ENCODE measurements at regions not wholly inside any gene's neighbourhood (a gene's known extent, or its start where the extent isn't known, plus 50 kb on each side); places are given as distances from the start of the nearest gene placed in this dataset.

DNA sequence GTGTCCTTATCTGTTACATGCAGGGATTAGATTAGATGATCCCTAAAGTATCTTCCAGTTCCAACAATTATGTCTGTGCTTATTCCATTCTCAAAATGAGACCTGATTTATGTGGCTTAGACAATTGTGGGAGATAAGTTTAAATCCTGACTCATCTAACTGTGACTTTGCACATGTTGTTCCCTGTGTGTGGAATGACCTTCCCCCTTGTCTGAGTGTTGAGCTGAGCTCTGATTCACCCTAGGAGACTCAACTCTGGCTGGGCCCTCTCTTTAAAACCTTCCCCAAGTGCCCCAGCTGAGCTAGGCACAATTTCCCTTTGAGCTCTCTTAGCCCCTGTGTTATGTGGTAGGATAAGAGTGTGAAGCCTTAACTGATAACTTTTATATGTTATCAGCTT, 118.9 kb upstream of the ELL2 start:
- DNase-seq = no peak
- Histone ChIP-seq H3K36me3 (ENCODE audit: control insufficient read depth, insufficient read depth, low read length) (no peaks in the 10 kb centered on the region), H3K27ac (ENCODE audit: low read length) (no peak overlapping the region)

DNA sequence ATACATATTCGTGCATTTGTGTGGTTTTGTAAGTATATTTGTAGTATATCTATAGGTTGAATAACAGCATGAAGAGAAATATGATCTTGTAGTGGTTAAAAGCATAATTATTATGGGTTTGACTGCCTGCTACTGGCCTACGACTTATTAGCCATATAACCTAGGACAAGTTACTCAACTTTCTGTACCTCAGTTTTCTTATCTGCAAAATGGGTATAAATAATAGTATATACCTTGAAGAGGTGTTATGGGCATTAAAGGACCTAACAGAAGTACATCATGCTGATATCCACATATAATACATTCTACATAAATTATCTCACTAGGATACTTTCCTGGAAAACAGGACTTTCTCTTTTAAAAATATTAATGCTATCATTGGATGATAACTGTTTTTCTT, 118.3 kb upstream of the ELL2 start:
- no peak for DNase-seq
- Histone ChIP-seq H3K27me3 (ENCODE audit: control insufficient read depth, insufficient read depth, low read length) (no peaks in the 10 kb centered on the region), H3K4me1 (ENCODE audit: control insufficient read depth, insufficient read depth, low read length) (no peaks in the 10 kb centered on the region), H3K4me3 (ENCODE audit: low read length) (no peak overlapping the region), H3K27ac (ENCODE audit: low read length) (no peak overlapping the region), H3K9me3 (replicated peaks; ENCODE audit: control insufficient read depth, low read depth, low read length) (no peaks in the 10 kb centered on the region), H3K36me3 (ENCODE audit: control insufficient read depth, insufficient read depth, low read length) (no peaks in the 10 kb centered on the region)
- WGBS (ENCODE audit: insufficient coverage) = no CpG with 5 or more reads among the region's 2 CpGs

More for the DNA sequence above, 118.9 kb upstream of the ELL2 start:
- Histone ChIP-seq H3K27me3 (ENCODE audit: control insufficient read depth, insufficient read depth, low read length) (no peaks in the 10 kb centered on the region), H3K4me3 (ENCODE audit: low read length) (no peak overlapping the region), H3K9me3 (replicated peaks; ENCODE audit: control insufficient read depth, low read depth, low read length) (no peaks in the 10 kb centered on the region), H3K4me1 (ENCODE audit: control insufficient read depth, insufficient read depth, low read length) (no peaks in the 10 kb centered on the region)

DNA sequence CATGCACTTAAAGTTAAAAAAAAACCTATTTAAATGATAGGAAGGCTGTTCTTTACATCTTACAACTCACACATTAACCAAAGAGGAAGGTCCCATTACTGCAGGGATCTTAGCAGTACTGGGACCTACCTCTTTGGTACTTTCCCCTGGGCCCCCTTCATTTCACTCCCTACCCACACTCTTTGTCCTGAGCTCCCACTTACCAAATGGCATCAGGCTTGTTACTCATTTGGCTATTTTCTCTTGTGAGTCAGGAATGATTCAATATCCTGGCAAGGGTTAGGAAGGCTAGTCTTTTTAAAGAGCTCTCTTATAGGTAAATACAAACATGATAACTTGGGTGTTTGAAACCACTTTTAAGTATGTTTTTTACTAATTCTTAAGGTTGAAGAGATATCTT, 117.4 kb upstream of the ELL2 start:
- Histone ChIP-seq H3K36me3 (ENCODE audit: control insufficient read depth, insufficient read depth, low read length) (no peaks in the 10 kb centered on the region), H3K4me3 (ENCODE audit: low read length) (no peak overlapping the region), H3K9me3 (replicated peaks; ENCODE audit: control insufficient read depth, low read depth, low read length) (no peaks in the 10 kb centered on the region), H3K27me3 (ENCODE audit: control insufficient read depth, insufficient read depth, low read length) (no peaks in the 10 kb centered on the region), H3K27ac (ENCODE audit: low read length) (no peak overlapping the region), H3K4me1 (ENCODE audit: control insufficient read depth, insufficient read depth, low read length) (no peaks in the 10 kb centered on the region)
- DNase-seq = no peak

DNA sequence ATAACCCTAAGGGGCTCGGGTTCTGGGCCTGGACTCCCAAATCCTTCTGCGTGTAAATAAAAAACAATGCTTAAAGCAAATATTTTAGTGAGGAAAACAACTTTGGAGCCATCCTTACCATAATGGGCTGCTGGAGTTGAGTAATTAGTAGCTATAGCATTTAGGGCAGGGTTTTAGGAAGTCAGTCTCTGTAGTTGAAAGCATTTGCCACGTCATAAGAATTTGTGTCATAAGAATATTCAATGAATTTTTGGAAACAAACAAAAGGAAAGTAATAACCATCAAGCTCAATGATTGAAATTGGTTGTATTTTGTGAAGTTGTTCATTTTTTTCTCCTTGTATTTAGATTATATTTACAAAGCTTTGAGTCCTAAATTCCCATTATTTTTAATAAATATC, 114.8 kb upstream of the ELL2 start:
- Histone ChIP-seq H3K4me3 (ENCODE audit: low read length) (no peak overlapping the region), H3K9me3 (replicated peaks; ENCODE audit: control insufficient read depth, low read depth, low read length) (no peaks in the 10 kb centered on the region), H3K4me1 (ENCODE audit: control insufficient read depth, insufficient read depth, low read length) (no peaks in the 10 kb centered on the region), H3K36me3 (ENCODE audit: control insufficient read depth, insufficient read depth, low read length) (no peaks in the 10 kb centered on the region), H3K27me3 (ENCODE audit: control insufficient read depth, insufficient read depth, low read length) (no peaks in the 10 kb centered on the region), H3K27ac (ENCODE audit: low read length) (no peak overlapping the region)
- no peak for DNase-seq
- WGBS (ENCODE audit: insufficient coverage) = no CpG with 5 or more reads among the region's 3 CpGs

DNA sequence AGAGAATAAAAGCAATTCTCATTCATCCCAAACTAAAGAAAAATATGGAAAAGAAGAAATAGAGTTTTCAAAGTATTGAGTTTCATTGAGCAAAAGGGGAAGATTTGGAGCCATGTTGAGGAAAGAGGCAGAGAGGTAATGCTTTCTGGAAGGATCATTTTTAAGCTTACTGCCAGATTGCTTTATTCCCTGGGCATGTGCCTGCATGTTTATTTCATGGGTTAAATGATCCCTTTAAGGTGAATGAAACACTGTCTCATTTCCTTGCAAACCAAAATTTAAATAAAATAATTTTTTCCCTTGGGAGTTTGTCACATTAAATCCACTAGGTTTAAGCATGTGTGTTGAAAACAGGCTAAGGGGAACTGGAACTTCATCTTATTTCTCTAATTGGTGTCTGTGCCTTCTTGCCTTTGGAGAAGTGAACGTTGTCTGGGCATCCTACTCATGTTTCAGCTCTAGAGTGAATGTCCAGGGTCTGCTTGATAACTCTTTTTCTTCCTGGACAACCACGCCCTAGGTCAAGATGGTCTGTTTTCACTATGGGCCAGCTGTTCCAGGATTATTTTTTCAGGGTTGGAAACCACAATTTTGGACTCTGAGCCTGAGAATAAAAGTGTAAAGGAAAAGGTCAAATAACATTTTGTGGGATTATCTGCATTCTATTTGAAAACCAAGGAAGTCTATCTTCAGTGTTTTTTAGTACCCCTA, 114.1 kb upstream of the ELL2 start:
- Histone ChIP-seq H3K4me3 (ENCODE audit: low read length) (no peak overlapping the region), H3K27me3 (ENCODE audit: control insufficient read depth, insufficient read depth, low read length) (no peaks in the 10 kb centered on the region), H3K9me3 (replicated peaks; ENCODE audit: control insufficient read depth, low read depth, low read length) (no peaks in the 10 kb centered on the region), H3K4me1 (ENCODE audit: control insufficient read depth, insufficient read depth, low read length) (no peaks in the 10 kb centered on the region), H3K36me3 (ENCODE audit: control insufficient read depth, insufficient read depth, low read length) (no peaks in the 10 kb centered on the region), H3K27ac (ENCODE audit: low read length) (no peak overlapping the region)
- DNase-seq = no peak
- WGBS (ENCODE audit: insufficient coverage) = no CpG with 5 or more reads among the region's 2 CpGs

DNA sequence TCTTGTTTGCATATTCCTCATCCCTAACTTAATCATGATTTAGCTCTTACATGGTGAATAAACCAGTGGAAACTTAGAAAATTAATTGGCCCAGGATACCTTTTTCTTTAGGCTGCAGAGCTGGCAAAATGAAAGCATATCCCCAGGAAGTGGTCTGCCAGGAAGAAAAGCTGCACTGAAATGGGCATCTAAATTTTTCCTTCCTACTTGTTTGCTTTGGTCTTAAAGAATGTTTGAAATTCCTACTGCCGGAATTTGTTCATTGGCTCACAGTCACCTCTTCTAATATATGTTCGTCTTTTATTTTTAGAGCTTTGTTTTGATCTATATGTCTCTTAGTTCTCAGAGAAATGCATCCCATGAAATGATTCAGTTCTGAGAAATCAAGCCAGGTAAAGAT, 113.2 kb upstream of the ELL2 start:
- Histone ChIP-seq H3K27me3 (ENCODE audit: control insufficient read depth, insufficient read depth, low read length) (no peaks in the 10 kb centered on the region), H3K36me3 (ENCODE audit: control insufficient read depth, insufficient read depth, low read length) (no peaks in the 10 kb centered on the region), H3K4me3 (ENCODE audit: low read length) (no peak overlapping the region), H3K4me1 (ENCODE audit: control insufficient read depth, insufficient read depth, low read length) (no peaks in the 10 kb centered on the region), H3K27ac (ENCODE audit: low read length) (no peak overlapping the region), H3K9me3 (replicated peaks; ENCODE audit: control insufficient read depth, low read depth, low read length) (no peaks in the 10 kb centered on the region)
- WGBS (ENCODE audit: insufficient coverage) = no CpG with 5 or more reads among the region's 2 CpGs
- no peak for DNase-seq

DNA sequence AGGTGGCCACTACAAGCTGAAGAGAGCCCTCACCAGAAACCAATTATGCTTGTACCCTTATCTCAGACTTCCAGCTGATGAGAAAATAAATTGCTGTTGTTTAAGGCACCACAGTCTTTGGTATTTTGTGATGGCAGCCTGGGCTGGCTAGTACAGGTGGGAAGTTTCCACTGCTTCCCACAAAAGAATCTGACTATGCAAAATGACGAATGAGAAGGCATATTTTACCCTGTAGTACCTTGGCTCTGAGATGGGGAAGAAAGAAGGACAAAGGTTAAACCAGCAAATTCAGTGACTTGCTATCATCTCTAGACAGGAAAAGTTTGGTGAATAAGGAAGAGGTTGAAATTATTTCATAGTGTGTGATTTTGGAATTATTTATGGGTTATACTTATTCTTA, 112.8 kb upstream of the ELL2 start:
- no CpG with 5 or more reads among the region's 1 CpG for WGBS (ENCODE audit: insufficient coverage)
- DNase-seq = no peak
- Histone ChIP-seq H3K36me3 (ENCODE audit: control insufficient read depth, insufficient read depth, low read length) (no peaks in the 10 kb centered on the region), H3K27me3 (ENCODE audit: control insufficient read depth, insufficient read depth, low read length) (no peaks in the 10 kb centered on the region), H3K4me3 (ENCODE audit: low read length) (no peak overlapping the region), H3K27ac (ENCODE audit: low read length) (no peak overlapping the region), H3K4me1 (ENCODE audit: control insufficient read depth, insufficient read depth, low read length) (no peaks in the 10 kb centered on the region), H3K9me3 (replicated peaks; ENCODE audit: control insufficient read depth, low read depth, low read length) (no peaks in the 10 kb centered on the region)

DNA sequence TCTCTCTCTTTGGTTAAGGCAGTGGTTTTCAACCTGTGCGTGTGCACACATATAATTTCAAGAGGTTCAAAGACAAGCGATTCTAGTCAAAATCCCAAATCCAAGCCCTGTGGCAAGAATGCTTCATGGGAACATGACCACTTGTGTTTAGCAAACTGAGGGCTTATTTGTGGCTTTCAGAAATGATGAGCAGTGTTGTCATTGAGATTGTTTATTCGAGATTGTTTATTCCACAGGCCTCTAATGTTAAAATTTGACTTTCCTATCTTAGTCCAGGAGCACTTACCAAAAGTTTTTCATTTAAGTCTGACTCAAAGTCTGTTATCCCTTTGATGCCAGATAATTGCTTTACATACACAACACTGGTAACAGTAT, 111.1 kb upstream of the ELL2 start:
- Histone ChIP-seq H3K9me3 (replicated peaks; ENCODE audit: control insufficient read depth, low read depth, low read length) (no peaks in the 10 kb centered on the region), H3K36me3 (ENCODE audit: control insufficient read depth, insufficient read depth, low read length) (no peaks in the 10 kb centered on the region), H3K4me1 (ENCODE audit: control insufficient read depth, insufficient read depth, low read length) (no peaks in the 10 kb centered on the region), H3K4me3 (ENCODE audit: low read length) (no peak overlapping the region), H3K27ac (ENCODE audit: low read length) (no peak overlapping the region), H3K27me3 (ENCODE audit: control insufficient read depth, insufficient read depth, low read length) (no peaks in the 10 kb centered on the region)
- WGBS (ENCODE audit: insufficient coverage) = 80% methylated on average over 1 of the region's 3 CpGs
- no peak for DNase-seq

DNA sequence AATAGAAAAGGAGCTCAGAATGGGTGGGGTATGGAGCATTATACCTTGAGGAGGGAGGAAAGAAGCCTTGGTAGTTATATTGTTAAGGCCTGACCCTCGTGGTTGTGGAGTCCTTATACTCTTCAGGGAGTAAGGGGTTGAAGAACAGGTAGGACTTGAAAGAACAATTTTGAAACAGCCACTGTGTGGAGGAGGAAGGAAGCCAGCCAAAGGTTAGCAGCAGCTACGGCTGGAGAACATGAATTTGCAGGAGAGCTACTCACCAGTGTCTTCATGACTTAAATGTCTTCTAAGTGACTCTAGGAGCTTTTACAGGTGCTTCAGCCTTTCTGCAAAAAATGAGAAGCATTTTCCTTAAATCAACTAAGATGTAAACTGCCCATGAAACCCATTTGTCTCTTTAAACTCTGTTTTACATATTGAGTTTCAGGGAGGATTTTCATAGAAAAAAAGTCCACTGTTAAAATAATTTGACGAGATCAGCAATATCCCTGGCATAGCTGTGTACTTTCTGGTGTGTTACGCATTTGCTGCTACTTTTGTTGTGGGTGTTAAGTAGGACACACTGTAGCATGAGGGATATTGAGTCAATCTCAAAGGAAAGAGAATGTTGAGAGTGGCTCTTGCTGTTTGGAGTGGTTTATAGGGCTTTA, 110.6 kb upstream of the ELL2 start:
- 43% methylated on average over 4 of the region's 4 CpGs for WGBS (ENCODE audit: insufficient coverage)
- H3K4me1 ChIP-seq (ENCODE audit: control insufficient read depth, insufficient read depth, low read length) = no peaks in the 10 kb centered on the region

DNA sequence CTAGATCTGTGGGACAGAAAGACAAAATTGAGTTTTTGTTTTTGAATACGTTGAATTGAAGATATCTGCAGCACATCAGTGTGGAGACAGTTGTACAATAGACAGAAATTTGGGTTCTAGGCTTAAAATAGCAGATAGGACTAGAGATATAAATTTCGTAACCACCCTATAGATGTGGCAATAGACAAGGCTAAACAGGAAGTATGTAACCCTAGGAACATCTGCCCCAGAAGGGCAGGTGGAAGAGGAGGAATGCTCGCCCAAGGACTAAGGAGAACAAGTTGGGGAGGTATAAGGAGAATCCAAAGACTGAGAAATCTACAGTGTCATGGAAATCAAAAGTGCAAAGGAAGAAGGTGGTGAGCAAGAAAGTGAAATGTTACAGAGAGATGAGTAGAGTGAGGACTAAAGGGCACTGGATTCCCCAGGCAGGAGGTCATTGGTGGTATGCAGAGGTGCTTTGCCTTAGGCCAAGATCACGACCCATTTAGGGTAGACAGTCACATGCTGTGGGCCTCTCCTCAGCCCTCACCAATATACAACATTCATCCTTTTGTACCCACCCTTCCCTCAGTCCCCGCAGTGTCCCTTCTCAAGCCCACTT, 109.1 kb upstream of the ELL2 start:
- Histone ChIP-seq H3K27me3 (ENCODE audit: control insufficient read depth, insufficient read depth, low read length) (no peaks in the 10 kb centered on the region), H3K9me3 (replicated peaks; ENCODE audit: control insufficient read depth, low read depth, low read length) (no peaks in the 10 kb centered on the region), H3K4me1 (ENCODE audit: control insufficient read depth, insufficient read depth, low read length) (no peaks in the 10 kb centered on the region), H3K36me3 (ENCODE audit: control insufficient read depth, insufficient read depth, low read length) (no peaks in the 10 kb centered on the region), H3K27ac (ENCODE audit: low read length) (no peak overlapping the region), H3K4me3 (ENCODE audit: low read length) (no peak overlapping the region)
- 92% methylated on average over 5 of the region's 5 CpGs for WGBS (ENCODE audit: insufficient coverage)
- no peak for DNase-seq

More for the DNA sequence above, 110.6 kb upstream of the ELL2 start:
- H3K4me3 ChIP-seq (ENCODE audit: low read length) = no peak overlapping the region
- H3K27ac ChIP-seq (ENCODE audit: low read length) = no peak overlapping the region
- H3K9me3 ChIP-seq (replicated peaks; ENCODE audit: control insufficient read depth, low read depth, low read length) = no peaks in the 10 kb centered on the region
- H3K36me3 ChIP-seq (ENCODE audit: control insufficient read depth, insufficient read depth, low read length) = no peaks in the 10 kb centered on the region
- no peak for DNase-seq
- H3K27me3 ChIP-seq (ENCODE audit: control insufficient read depth, insufficient read depth, low read length) = no peaks in the 10 kb centered on the region
